A549 (cell line): ENCODE measurements at regions not wholly inside any gene's neighbourhood (a gene's known extent, or its start where the extent isn't known, plus 50 kb on each side); places are given as distances from the start of the nearest gene placed in this dataset.

ENCODE experiments used
- ATAC-seq, 2 experiments: fragments of 200-7000 bp in 1 of 2; fragments of >200 bp in 1 of 2; cut with Nextera tagmentation in 1 of 2; cut with Tn5 transposase in 1 of 2; 3 replicates each; pipeline versions ENCODE4 v1.8.0 to v1.9.1; 2018 to 2020; ENCODE audit warnings: mild to moderate bottlenecking in 1 of 2, moderate library complexity in 1 of 2
- CTCF ChIA-PET: fragments of 300-600 bp; sonication (Branson Sonifier 250); formaldehyde crosslinking; extraction: SDS; loops from one replicate; lab custom pipeline; 2021; ENCODE audit warnings: antibody characterized with exemption, inconsistent platforms; lab: Yijun Ruan, JAX
- POLR2A ChIA-PET: fragments of 350-600 bp; formaldehyde crosslinking; extraction: SDS; loops from one replicate; lab custom pipeline; 2021; ENCODE audit warnings: antibody characterized with exemption, inconsistent platforms; lab: Yijun Ruan, JAX
- DNase-seq, 2 experiments: peaks; one replicate each; pipeline versions ENCODE4 v3.0.0 to v3.0.0-alpha.2; 2011 to 2016; ENCODE audit warnings: low read depth in 1 of 2, low spot score in 1 of 2
- FAIRE-seq: peaks from 2 replicates; lab custom pipeline; 2011; peaks lifted over from hg19 to GRCh38; lab: Jason Lieb, UNC
- H3K27ac ChIP-seq, 2 experiments: fragments of >200 bp; sonication (Bioruptor Twin); formaldehyde crosslinking; 3 replicates each; pipeline ENCODE4 v1.5.1; 2016 to 2017
- H3K4me1 ChIP-seq: fragments of >200 bp; sonication (Bioruptor Twin); formaldehyde crosslinking; 3 replicates; pipeline ENCODE4 v1.6.1; 2016
- H3K4me2 ChIP-seq: fragments of >200 bp; sonication (Bioruptor Twin); formaldehyde crosslinking; 3 replicates; pipeline ENCODE4 v1.6.1; 2016
- H3K4me3 ChIP-seq: fragments of >200 bp; sonication (Bioruptor Twin); formaldehyde crosslinking; 3 replicates; pipeline ENCODE4 v1.5.1; 2016
- H3K9me3 ChIP-seq: fragments of >200 bp; sonication (Bioruptor Twin); formaldehyde crosslinking; 3 replicates; pipeline ENCODE4 v1.6.1; 2016
- BHLHE40 ChIP-seq: IDR thresholded peaks from 2 replicates; pipeline ENCODE4 v1.6.1; 2012; ENCODE audit warnings: low read depth, low read length, inconsistent platforms
- CTCF ChIP-seq: fragments of >200 bp; sonication (Bioruptor Twin); formaldehyde crosslinking; IDR thresholded peaks from 3 replicates; pipeline ENCODE4 v1.5.1; 2016
- EP300 ChIP-seq, 2 experiments: fragments of >200 bp; sonication (Bioruptor Twin); formaldehyde crosslinking; IDR thresholded peaks; 2 replicates in 1 of 2; 3 replicates in 1 of 2; pipeline ENCODE4 v1.6.1; 2016 to 2017
- FOSB ChIP-seq: fragments of 250-450 bp; sonication (Bioruptor Pico); IDR thresholded peaks from 2 replicates; pipeline ENCODE4 v1.5.0; 2020; ENCODE audit warnings: mild to moderate bottlenecking, moderate library complexity
- FOSL2 ChIP-seq, 2 experiments: fragments of 450-650 bp in 1 of 2; fragments of >200 bp in 1 of 2; sonication (Bioruptor Twin) in 1 of 2; formaldehyde crosslinking; IDR thresholded peaks; 2 replicates each; pipeline versions ENCODE4 v1.5.0 to v1.6.1; 2016 to 2020; ENCODE audit warnings: mild to moderate bottlenecking in 1 of 2, moderate library complexity in 1 of 2
- HDAC2 ChIP-seq: fragments of 200-600 bp; sonication (generic); IDR thresholded peaks from 2 replicates; pipeline ENCODE4 v1.6.1; 2016
- HOXA7 ChIP-seq: fragments of 250-450 bp; sonication (Bioruptor Pico); IDR thresholded peaks from 2 replicates; pipeline ENCODE4 v1.5.0; 2020; ENCODE audit warnings: mild to moderate bottlenecking, moderate library complexity
- JUNB ChIP-seq: fragments of >200 bp; sonication (Bioruptor Twin); formaldehyde crosslinking; IDR thresholded peaks from 2 replicates; pipeline ENCODE4 v1.6.1; 2016
- KDM1A ChIP-seq: fragments of 200-600 bp; sonication (generic); IDR thresholded peaks from 2 replicates; pipeline ENCODE4 v1.6.1; 2016; ENCODE audit warnings: low read depth, mild to moderate bottlenecking
- KDM5A ChIP-seq: fragments of 200-600 bp; sonication (generic); IDR thresholded peaks from 2 replicates; pipeline ENCODE4 v1.6.1; 2016; ENCODE audit warnings: antibody characterized with exemption, mild to moderate bottlenecking
- MAFK ChIP-seq: fragments of 450-650 bp; IDR thresholded peaks from 2 replicates; pipeline ENCODE4 v1.6.1; 2014; ENCODE audit not compliant: partially characterized antibody
- NR3C1 ChIP-seq: fragments of >200 bp; sonication (Bioruptor Twin); formaldehyde crosslinking; IDR thresholded peaks from 3 replicates; pipeline ENCODE4 v1.6.1; 2017
- PHF8 ChIP-seq: fragments of 200-600 bp; sonication (generic); IDR thresholded peaks from 2 replicates; pipeline ENCODE4 v1.6.1; 2016; ENCODE audit warnings: low read depth, mild to moderate bottlenecking, antibody characterized with exemption, moderate library complexity, borderline replicate concordance
- POLR2A ChIP-seq: IDR thresholded peaks from 2 replicates; pipeline ENCODE4 v1.6.1; 2012; ENCODE audit warnings: mild to moderate bottlenecking, low read length
- RAD21 ChIP-seq, 2 experiments: fragments of >200 bp in 1 of 2; sonication (Bioruptor Twin) in 1 of 2; formaldehyde crosslinking in 1 of 2; IDR thresholded peaks in 1 of 2; conservative IDR thresholded peaks in 1 of 2; 2 replicates in 1 of 2; 3 replicates in 1 of 2; pipeline ENCODE4 v1.6.1; 2012 to 2018; ENCODE audit warnings: inconsistent platforms in 1 of 2
- RCOR1 ChIP-seq: fragments of 150-350 bp; IDR thresholded peaks from 2 replicates; pipeline ENCODE4 v1.6.1; 2014; ENCODE audit warnings: antibody characterized with exemption, low read length, low read depth
- RNF2 ChIP-seq: fragments of 200-600 bp; sonication (generic); IDR thresholded peaks from 2 replicates; pipeline ENCODE4 v1.6.1; 2016; ENCODE audit warnings: low read depth, mild to moderate bottlenecking, antibody characterized with exemption, moderate library complexity, borderline replicate concordance
- ZC3H11A ChIP-seq: fragments of 450-650 bp; IDR thresholded peaks from 2 replicates; pipeline ENCODE4 v1.6.1; 2014; ENCODE audit warnings: antibody characterized with exemption, mild to moderate bottlenecking
- ZSCAN20 ChIP-seq: fragments of 250-450 bp; sonication (Bioruptor Pico); IDR thresholded peaks from 2 replicates; pipeline ENCODE4 v1.8.0; 2022; ENCODE audit warnings: mild to moderate bottlenecking, moderate library complexity
- WGBS: methylation state at CpG from one replicate; pipeline ENCODE4 v1.1.6; 2017; ENCODE audit errors: missing lambda C conversion rate; 5-methylcytosine and 5-hydroxymethylcytosine counted together
- TF ChIP-seq, protein P1 (sequence below): fragments of 450-650 bp; IDR thresholded peaks from 2 replicates; pipeline ENCODE4 v1.6.1; 2014; ENCODE audit warnings: antibody characterized with exemption
- TF ChIP-seq, protein P2 (sequence below): fragments of >200 bp; sonication (Bioruptor Twin); formaldehyde crosslinking; IDR thresholded peaks from 2 replicates; pipeline ENCODE4 v1.6.1; 2016
- TF ChIP-seq, protein P3 (sequence below): fragments of 150-350 bp; IDR thresholded peaks from 2 replicates; pipeline ENCODE4 v1.6.1; 2014; ENCODE audit warnings: low read depth, mild to moderate bottlenecking, low read length

GRCh38 chr12:126349383-126349782 is 1284.1 kb downstream of the AACS start (continued):
- TF ChIP-seq, protein P1, sequence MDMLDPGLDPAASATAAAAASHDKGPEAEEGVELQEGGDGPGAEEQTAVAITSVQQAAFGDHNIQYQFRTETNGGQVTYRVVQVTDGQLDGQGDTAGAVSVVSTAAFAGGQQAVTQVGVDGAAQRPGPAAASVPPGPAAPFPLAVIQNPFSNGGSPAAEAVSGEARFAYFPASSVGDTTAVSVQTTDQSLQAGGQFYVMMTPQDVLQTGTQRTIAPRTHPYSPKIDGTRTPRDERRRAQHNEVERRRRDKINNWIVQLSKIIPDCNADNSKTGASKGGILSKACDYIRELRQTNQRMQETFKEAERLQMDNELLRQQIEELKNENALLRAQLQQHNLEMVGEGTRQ: no peak

DNA sequence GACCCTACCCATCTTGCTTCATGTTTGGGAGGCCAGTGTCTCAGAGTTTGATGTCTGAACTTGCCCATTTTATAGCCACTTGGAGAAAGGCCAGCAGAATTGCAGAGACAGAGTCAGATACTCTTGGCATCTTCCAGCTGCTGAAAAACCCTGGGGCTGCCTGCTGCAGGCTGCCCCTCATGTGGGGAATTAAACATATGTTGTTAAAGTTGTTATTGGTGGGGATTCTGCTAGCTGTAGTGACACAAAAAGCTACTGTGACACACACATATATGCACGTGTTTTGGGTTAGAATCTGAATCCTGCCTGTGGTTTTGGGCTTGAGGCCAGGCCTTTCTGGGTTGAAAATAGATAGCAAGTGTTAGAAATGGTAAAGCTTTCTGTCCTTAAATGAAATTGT is 1288.4 kb downstream of the AACS start:
- ATAC-seq (no peak), FAIRE-seq (no peak), DNase-seq (no peak)
- H3K4me2 ChIP-seq: no peak overlapping the region
- 0% methylated on average over 1 of the region's 1 CpG for WGBS
- POLR2A ChIA-PET: no interaction called here
- CTCF ChIA-PET: no interaction called here
- no peak overlapping the region for H3K27ac ChIP-seq
- TF ChIP-seq, protein P2, sequence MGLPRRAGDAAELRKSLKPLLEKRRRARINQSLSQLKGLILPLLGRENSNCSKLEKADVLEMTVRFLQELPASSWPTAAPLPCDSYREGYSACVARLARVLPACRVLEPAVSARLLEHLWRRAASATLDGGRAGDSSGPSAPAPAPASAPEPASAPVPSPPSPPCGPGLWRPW: no peak
- TF ChIP-seq JUNB (no peak), PHF8 (no peak), MAFK (no peak), POLR2A (no peak), HDAC2 (no peak), FOSB (no peak), RAD21 (conservative IDR thresholded peaks at IDR 0.05 in 1 of 2, IDR thresholded peaks at IDR 0.05 in 1 of 2) (no peak), RCOR1 (no peak), KDM1A (no peak), HOXA7 (CRISPR knock-in tag) (no peak), CTCF (no peak), RNF2 (no peak), ZSCAN20 (CRISPR knock-in tag) (no peak), KDM5A (no peak), FOSL2 (IDR thresholded peaks at IDR 0.05) (no peak), FOSL2 (CRISPR knock-in tag; IDR thresholded peaks at IDR 0.05) (no peak), ZC3H11A (no peak)
- H3K4me1 ChIP-seq: no peaks in the 10 kb centered on the region
- peaks cover 8% of the 10 kb centered on the region; the same call in 2 of the 3 replicates for H3K9me3 ChIP-seq
- no peak overlapping the region for H3K4me3 ChIP-seq

DNA sequence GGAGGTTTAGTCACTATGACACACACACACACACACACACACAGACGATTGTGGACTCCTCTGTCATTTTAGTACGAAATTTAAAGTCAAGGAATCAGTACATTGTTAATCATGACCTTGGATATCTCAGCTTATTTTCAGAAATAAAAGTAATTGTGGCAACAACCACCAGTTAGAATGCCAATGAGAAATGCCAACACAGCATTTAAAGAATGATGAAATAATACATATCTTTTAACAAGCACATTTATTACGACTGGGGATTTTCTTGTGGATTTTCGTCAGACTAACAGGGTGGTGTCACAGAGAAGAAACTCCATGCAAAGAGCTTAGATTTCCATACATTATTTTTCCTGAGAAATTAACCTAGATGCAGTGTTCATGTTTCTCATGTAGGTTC is 1289.4 kb downstream of the AACS start:
- no peak for DNase-seq
- Histone ChIP-seq H3K4me3 (no peak overlapping the region), H3K9me3 (peaks cover 8% of the 10 kb centered on the region; the same call in 2 of the 3 replicates), H3K4me1 (no peaks in the 10 kb centered on the region), H3K4me2 (no peak overlapping the region), H3K27ac (no peak overlapping the region)
- ATAC-seq: no peak
- WGBS: under 1% methylated on average over 4 of the region's 4 CpGs
- CTCF ChIA-PET: interaction anchor here (0.5 kb wide), 1 partner anchor 59 kb away, joined by 3 read pairs; no protein-coding TSS in a partner anchor
- no peak for FAIRE-seq
- POLR2A ChIA-PET: no interaction called here
- TF ChIP-seq MAFK (peak; percentile 75), RAD21 (conservative IDR thresholded peaks at IDR 0.05 in 1 of 2, IDR thresholded peaks at IDR 0.05 in 1 of 2) (no peak)

- Histone ChIP-seq H3K27ac (no peak overlapping the region), H3K4me3 (no peak overlapping the region), H3K4me2 (no peak overlapping the region), H3K4me1 (no peaks in the 10 kb centered on the region), H3K9me3 (peaks cover 8% of the 10 kb centered on the region; the same call in 2 of the 3 replicates)
- no peak for FAIRE-seq
- WGBS: 12% methylated on average over 2 of the region's 2 CpGs
- TF ChIP-seq, protein P3, sequence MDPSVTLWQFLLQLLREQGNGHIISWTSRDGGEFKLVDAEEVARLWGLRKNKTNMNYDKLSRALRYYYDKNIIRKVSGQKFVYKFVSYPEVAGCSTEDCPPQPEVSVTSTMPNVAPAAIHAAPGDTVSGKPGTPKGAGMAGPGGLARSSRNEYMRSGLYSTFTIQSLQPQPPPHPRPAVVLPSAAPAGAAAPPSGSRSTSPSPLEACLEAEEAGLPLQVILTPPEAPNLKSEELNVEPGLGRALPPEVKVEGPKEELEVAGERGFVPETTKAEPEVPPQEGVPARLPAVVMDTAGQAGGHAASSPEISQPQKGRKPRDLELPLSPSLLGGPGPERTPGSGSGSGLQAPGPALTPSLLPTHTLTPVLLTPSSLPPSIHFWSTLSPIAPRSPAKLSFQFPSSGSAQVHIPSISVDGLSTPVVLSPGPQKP: no peak
- TF ChIP-seq NR3C1 (no peak), BHLHE40 (no peak), EP300 (IDR thresholded peaks at IDR 0.05) (no peak)
- TF ChIP-seq, protein P1: no peak
- ATAC-seq: no peak
- ChIA-PET POLR2A (no interaction called here), CTCF (interaction anchor here (1.1 kb wide), 1 partner anchor 10 kb away, joined by 3 read pairs; no protein-coding TSS in a partner anchor)
- no peak for DNase-seq
Observed at GRCh38 chr12:126355346-126355745, 1290.1 kb downstream of the AACS start.
